Hepatic stellate cell (primary cell): ENCODE measurements at regions not wholly inside any gene's neighbourhood (a gene's known extent, or its start where the extent isn't known, plus 50 kb on each side); places are given as distances from the start of the nearest gene placed in this dataset.

Source experiments
- DNase-seq: peaks from one replicate; pipeline ENCODE4 v3.0.0; 2011; ENCODE audit warnings: low spot score

- no peak for DNase-seq
Observed at GRCh38 chr10:113219446-113219845, 269.4 kb downstream of the TCF7L2 start.

DNA sequence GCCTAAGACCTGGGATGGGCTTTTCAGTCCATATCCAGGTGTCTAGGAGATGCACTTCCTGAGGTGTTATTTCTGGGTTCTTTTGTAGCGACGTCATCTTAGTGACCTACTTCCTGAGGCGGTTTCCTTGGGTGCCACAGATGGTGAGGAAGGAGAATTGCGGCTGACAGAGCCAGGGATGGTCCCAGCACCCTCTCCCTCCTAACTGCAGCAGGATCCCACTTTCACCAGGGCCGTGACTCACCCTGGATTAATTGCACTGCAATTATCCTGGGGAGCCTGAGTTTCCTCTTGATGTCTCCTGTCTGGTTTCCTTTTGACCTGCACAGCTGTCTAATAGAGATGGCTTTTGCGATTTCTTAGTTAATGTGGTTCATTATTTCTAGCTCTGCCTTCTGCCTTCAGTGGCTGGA is 271.7 kb downstream of the TCF7L2 start:
- no peak for DNase-seq

DNA sequence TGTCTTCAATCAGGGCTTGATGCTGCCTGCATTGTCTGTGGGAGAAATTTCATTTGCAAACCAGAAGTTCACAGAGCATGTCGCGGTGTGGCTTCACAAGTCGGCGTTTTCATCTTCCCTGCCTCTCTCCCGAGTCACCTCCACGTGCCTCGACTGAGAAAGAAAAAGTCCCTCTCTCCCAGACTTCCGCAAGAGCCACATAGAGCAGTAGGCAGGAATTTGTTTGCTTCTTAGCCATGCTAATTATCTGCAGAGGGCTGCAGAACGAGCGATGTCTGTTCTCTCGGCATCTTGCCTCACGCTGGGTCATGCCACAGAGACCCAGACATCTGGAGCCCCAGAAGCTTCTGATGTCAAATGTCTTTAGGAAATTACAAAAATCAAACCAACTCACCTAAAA is 272.2 kb downstream of the TCF7L2 start:
- no peak for DNase-seq

GRCh38 chr10:113225364-113225763 is 275.3 kb downstream of the TCF7L2 start:
- no peak for DNase-seq

GRCh38 chr10:113225903-113226302 is 275.9 kb downstream of the TCF7L2 start:
- DNase-seq = no peak

DNA sequence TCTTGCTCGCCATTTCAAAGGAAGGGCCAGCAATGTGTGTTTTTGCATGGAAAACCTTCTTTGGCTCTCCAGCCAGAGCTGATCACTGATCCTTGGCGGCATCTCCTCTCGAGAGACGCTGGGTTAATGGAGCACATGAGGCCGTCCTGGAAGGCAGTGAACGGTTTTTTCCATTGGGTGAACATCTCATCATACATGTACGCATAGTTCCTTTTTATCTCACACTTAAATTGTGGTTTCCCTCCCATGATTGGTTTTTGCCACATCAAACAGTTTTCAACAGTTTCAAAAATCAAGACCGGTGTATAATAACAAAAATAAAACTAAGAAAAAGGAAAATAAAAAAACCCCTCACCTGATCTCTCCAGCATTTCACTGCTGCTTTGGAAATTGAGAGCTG is 276.4 kb downstream of the TCF7L2 start:
- DNase-seq = no peak

DNA sequence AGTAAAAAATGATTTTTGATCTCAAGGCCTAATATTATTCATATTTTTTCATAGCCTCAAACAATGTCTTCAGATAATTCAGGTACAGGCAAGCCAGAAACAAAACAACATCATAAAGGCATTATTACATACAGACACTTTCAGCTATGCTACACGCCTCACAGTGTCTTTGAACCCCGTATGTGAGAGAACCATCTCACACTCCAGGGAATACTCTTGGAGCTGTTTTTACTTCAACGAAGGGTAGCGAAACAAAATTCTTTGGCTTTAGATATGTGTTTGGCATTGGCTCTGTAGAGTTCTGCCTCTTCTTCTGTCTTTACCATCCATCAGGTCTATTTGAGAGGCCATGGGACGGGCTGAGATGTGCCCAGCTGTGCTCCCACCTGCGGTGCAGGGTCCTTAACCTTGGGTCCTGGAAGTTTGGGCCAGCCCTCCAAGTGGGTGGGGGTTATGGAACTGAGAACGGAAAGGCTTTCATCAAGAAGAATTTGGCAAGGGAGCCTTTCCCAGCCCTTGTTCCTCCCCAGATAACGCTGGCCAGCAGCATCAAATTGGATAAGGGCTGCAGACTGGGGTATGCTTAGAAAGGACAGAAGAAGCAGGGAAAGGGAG is 276.9 kb downstream of the TCF7L2 start:
- DNase-seq = no peak

DNA sequence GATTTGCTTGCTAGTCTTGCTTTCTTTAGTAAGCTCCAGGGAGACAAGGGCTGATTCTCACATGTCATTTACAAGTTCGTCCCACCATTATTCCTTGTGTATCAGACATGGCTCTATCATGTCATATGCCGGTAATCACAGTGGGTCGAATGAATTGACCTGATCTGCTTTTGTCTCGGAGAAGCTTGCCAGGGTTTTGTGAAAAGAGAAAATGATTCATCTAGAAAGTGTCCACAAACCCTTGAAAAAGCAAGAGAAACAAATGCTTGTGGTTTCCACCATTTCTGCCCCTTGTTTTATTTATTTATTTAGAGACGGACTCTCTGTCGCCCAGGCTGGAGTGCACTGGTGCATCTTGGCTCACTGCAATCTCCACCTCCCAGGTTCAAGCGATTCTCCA is 278.5 kb downstream of the TCF7L2 start:
- DNase-seq = no peak

DNA sequence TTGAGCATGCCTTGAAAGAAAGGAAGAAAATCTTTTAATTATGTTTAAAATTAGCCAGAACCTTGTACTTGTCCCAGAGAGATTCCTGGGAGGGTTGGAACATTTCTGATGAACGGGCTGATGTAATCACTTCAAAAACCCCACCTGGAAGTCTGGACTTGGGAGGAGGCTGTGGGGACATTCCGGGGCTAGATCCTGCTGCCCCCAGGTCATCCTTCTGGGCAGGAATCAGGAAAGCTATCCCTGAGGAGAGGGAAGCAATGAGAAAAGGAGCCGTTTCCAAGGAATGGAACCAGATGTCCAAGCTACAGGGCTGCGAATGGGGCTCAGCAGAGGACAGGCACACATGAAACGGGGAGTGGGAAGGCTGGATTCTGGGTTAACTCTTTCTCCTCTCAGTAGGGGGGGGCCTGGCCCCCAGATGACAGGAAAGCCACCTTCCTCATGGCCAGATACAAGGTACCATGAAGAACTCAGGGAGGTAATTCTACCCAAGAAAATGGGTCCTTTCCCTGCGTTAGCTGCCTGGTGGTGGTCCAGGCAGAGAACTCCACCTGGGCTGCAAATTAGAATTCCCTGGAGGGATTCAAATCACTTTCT is 280.1 kb downstream of the TCF7L2 start:
- no peak for DNase-seq

DNA sequence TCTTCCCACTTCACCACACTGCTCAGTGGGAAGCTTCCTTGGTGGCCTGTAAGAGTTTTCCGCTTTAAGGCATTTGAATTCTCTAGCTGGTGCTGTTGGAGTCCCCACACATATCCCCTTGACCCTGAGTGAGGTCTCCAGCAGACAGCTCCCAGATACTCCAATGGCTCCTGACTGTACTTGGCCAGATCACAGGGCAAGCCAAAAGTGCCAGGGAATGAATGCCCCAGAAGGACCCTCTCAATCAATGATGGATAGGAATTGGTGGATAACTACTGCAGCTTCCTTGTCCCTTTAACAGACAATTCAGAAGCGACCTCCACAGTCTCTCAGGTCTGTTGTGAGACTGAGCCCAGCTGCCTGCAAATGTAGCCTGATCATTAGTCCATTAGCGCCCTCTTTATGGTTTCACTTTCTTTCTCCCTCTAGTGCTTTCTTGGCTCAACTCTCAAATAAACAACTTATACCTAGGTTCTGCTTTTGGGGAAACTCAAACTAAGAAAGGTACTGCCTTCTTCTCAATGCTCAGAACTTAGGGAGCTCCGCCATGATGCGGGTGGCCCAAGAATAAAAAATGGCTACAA is 283.0 kb downstream of the TCF7L2 start:
- no peak for DNase-seq

DNA sequence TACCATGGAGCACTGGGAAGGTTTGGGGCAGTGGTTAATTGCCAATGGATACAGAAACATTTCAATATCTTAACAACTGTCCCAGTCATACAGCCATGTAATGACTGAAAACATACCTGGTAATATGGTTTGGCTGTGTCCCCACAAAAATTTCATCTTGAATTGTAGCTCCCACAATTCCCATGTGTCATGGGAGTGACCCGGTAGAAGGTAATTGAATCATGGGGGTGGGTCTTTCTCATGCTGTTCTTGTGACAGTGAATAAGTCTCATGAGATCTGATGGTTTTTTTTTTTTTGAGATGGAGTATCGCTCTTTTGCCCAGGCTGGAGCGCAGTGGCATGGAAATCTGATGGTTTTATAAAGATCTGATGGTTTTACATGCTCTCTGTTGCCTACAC is 284.4 kb downstream of the TCF7L2 start:
- DNase-seq = no peak

GRCh38 chr10:113235508-113235907 is 285.5 kb downstream of the TCF7L2 start:
- DNase-seq = no peak

- DNase-seq = no peak
Observed at GRCh38 chr10:113236998-113237397, 287.0 kb downstream of the TCF7L2 start.

DNA sequence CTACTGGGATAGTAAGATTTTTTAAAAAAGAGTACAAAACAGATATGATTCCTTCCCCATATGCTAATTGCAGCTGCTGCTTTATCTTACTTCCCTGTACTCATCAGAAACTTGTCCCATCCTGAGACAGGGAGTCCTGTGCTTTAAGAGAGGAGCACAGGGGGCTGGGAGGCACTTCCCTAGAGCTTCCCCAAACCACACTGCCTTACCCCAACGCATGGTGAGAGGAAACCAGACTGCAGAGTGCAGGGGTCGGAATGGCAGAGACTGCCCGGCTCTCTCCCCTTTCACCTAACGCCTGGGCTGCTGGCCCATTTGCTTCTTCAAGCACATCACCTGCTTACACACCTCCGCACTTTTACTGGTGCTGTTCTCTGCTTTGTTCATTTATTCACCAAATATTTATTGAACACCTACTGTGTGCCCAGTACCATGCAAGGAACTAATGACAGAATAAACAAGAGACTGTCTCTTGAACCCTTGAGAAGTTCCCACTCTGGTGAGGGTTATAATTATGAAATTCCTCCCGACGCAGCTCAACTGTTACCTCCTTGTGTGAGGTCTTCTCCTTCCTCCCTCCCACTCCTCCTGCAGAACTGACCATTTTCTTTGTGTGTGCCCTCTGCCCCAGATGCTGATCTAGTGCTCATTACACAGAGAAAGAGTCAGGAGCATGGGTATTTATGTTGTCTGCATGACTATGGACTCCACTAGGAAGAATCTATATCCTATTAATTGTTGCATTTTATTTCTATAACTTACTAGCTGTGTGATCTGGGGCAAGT is 289.7 kb downstream of the TCF7L2 start:
- DNase-seq = no peak

DNA sequence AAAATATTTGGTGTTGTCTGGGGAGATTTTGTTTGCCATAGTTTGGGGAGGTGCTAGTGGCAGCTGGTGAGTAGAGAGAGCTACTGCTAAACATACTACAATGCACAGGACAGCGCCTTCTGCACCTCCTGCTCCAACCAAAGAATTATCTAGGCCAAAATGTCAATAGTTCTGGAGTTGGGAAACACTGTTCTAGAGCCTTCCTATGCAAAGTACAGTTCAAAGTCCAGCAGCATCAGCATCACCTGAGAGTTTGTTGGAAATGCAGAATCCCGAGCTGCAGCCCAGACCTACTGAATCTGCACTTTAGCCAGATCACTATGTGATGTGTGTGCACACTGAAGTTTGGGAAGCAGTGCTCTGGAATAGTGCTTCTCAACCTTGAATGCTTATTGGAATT is 290.7 kb downstream of the TCF7L2 start:
- DNase-seq = no peak

- no peak for DNase-seq
Observed at GRCh38 chr10:113241599-113242360, 291.7 kb downstream of the TCF7L2 start.

- no peak for DNase-seq
Observed at GRCh38 chr10:113243311-113243710, 293.3 kb downstream of the TCF7L2 start.

DNA sequence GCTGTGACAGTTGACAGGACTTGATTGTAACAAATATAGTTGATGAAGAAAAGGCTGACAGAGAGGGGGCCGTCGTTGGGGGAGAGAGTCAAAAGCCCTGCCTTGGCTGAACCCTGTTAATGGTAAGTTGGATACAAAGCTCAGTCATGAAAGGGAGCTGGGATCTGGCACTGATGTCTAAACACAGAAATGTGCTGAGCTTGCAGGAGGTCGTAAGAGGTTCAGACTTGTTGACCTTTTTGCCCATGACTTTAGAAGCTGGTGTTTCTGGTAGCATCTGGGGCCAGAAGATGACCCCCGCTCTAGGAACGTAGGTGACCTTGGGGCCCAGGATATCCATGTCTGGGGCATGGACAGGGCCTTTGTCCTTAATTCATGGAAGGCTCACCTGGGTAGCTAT is 294.7 kb downstream of the TCF7L2 start:
- no peak for DNase-seq

DNA sequence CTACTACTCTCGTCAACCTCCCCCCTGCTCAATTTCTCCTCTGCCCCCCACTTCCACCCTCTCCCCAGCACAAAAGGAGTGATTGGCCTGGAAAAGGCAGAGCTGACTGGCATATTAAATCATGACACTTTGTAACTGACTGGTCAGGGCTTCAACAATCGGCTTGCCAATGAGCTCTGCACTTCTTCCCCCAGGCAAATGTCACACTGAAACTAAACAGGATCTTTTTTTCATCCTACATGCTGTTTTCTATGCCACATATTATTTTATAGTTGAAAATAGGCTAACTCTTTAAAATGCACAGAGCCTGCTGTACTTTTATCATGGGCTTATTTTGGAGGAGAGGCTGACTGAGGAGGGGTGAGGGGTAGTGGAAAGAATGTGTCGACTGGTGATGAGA is 295.2 kb downstream of the TCF7L2 start:
- DNase-seq = no peak

DNA sequence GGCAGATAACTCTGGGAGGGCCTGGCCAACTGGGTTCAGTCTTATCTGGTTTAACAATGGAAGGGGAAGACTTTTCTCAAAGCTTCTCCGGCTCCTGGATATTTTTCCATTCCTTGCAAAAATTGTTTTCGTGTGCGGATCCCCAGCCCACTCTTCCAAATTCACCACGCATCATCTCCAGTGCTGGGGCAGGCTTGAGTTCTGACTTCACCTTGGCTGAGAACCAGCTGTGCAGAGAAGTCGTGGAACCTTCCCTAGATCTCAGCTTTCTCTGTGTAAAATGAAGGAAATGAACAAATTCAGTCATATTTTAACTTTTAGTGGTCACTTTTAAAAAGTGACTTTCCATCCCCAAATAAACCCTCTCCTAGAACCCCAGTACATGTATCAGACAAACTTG is 297.0 kb downstream of the TCF7L2 start:
- no peak for DNase-seq

DNA sequence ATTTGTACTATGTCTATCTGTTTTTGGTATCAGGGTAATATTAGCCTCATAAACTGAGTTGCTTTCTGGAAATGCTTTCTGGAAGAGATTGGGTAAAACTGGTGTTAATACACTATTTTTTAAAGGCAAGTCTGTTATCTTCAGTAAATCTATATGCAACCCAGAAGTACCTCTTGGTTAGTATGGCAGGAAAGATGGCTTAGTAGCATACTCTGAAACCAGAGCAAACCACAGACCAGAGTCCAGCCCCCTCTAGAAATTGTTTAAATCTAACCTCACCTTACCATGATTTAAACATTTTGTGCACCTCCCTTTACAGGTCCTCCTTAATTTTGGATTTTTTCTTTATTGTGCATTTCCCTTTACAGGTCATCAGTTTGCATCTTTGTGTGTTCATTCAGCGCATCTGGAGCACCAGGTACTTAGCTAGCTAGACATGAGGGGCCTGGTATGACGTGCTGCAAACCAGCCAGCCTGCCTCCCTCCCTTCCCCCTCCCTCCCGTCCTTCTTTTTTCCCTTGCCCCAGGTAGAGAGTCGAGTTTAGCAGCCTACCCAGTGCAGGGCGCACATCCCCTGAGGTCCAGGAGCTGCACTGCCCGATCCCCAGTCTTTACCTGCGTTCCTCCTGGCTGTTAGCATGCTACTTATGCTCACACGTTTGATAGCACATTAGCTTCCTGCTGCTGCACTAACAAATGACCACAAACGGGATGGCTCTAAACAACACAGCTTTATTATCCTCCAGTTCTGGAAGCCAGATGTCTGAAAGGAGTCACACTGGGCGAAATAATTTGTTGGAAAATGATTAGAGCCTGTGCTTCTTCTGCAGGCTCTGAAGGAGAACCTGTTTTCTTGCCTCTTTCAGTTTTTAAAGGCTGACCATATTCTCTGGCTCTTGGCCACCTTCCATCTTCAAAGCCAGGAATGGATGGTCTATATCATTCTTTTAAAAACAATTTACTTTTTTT is 299.9 kb upstream of the HABP2 start:
- DNase-seq = no peak
